ENCODE measurements at regions not wholly inside any gene's neighbourhood (a gene's known extent, or its start where the extent isn't known, plus 50 kb on each side); places are given as distances from the start of the nearest gene placed in this dataset.
"Not testable (repeated sequence)": the region's sequence is repeated elsewhere in the genome, so short reads cannot be mapped to it uniquely, and the experiment has no call there.

GRCh38 chr9:138201167-138201889 is 323.7 kb downstream of the CACNA1B start:
- not testable (repeated sequence) for H4K20me1 ChIP-seq (ENCODE audit: insufficient read depth, low read length); H3K9me3 ChIP-seq (ENCODE audit: insufficient read depth, low read length); H3K4me3 ChIP-seq (ENCODE audit: low read length); H3K79me2 ChIP-seq (ENCODE audit: low read length); H3K27ac ChIP-seq (ENCODE audit: low read length); H3K9ac ChIP-seq (ENCODE audit: low read length); H3K27me3 ChIP-seq (ENCODE audit: low read depth, low read length); H3K4me2 ChIP-seq (ENCODE audit: low read length); H2AFZ ChIP-seq (ENCODE audit: low read depth, low read length); H3K4me1 ChIP-seq (ENCODE audit: low read length); H3K36me3 ChIP-seq (replicated peaks; ENCODE audit: low read depth, low read length)

- not testable (repeated sequence) for H3K9ac ChIP-seq (ENCODE audit: low read length); H3K79me2 ChIP-seq (ENCODE audit: low read length); H4K20me1 ChIP-seq (ENCODE audit: insufficient read depth, low read length); H3K27ac ChIP-seq (ENCODE audit: low read length); H3K9me3 ChIP-seq (ENCODE audit: insufficient read depth, low read length); H3K4me1 ChIP-seq (ENCODE audit: low read length); H3K36me3 ChIP-seq (replicated peaks; ENCODE audit: low read depth, low read length); H2AFZ ChIP-seq (ENCODE audit: low read depth, low read length); H3K4me2 ChIP-seq (ENCODE audit: low read length); H3K27me3 ChIP-seq (ENCODE audit: low read depth, low read length); H3K4me3 ChIP-seq (ENCODE audit: low read length)
Measured at GRCh38 chr9:138202043-138202442, 324.5 kb downstream of the CACNA1B start.

DNA sequence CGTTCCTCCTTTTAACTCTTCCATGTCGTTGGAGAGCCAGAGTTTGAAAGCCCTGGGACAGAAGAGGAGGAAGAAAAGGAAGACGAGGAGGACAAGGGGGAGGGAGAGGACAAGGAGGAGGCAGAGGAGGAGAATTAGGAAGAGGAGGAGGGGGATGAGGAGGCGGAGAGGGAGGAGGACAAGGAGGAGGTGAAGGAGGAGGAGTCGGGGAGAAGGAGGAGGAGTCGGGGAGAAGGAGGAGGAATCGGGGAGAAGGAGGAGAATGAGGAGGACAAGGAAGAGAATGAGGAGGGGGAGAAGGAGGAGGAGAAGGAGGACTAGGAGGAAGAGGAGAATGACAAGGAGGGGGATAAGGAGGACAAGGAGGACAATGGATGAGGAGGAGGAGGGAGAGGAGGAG is 325.7 kb downstream of the CACNA1B start:
- not testable (repeated sequence) for H3K9ac ChIP-seq (ENCODE audit: low read length); H3K27ac ChIP-seq (ENCODE audit: low read length); H2AFZ ChIP-seq (ENCODE audit: low read depth, low read length); H3K27me3 ChIP-seq (ENCODE audit: low read depth, low read length); H3K4me3 ChIP-seq (ENCODE audit: low read length); H3K79me2 ChIP-seq (ENCODE audit: low read length); H3K36me3 ChIP-seq (replicated peaks; ENCODE audit: low read depth, low read length); H3K9me3 ChIP-seq (ENCODE audit: insufficient read depth, low read length); H3K4me2 ChIP-seq (ENCODE audit: low read length); H4K20me1 ChIP-seq (ENCODE audit: insufficient read depth, low read length); H3K4me1 ChIP-seq (ENCODE audit: low read length)

- H3K4me3 ChIP-seq (ENCODE audit: low read length); H3K4me1 ChIP-seq (ENCODE audit: low read length); H3K79me2 ChIP-seq (ENCODE audit: low read length); H3K27ac ChIP-seq (ENCODE audit: low read length); H3K9ac ChIP-seq (ENCODE audit: low read length); H3K36me3 ChIP-seq (replicated peaks; ENCODE audit: low read depth, low read length); H3K4me2 ChIP-seq (ENCODE audit: low read length); H2AFZ ChIP-seq (ENCODE audit: low read depth, low read length); H4K20me1 ChIP-seq (ENCODE audit: insufficient read depth, low read length); H3K9me3 ChIP-seq (ENCODE audit: insufficient read depth, low read length); H3K27me3 ChIP-seq (ENCODE audit: low read depth, low read length): not testable (repeated sequence)
Measured at GRCh38 chr9:138203872-138204271, 326.3 kb downstream of the CACNA1B start.

- H3K9ac ChIP-seq (ENCODE audit: low read length); H3K27ac ChIP-seq (ENCODE audit: low read length); H3K4me2 ChIP-seq (ENCODE audit: low read length); H3K4me3 ChIP-seq (ENCODE audit: low read length); H3K9me3 ChIP-seq (ENCODE audit: insufficient read depth, low read length); H3K36me3 ChIP-seq (replicated peaks; ENCODE audit: low read depth, low read length); H2AFZ ChIP-seq (ENCODE audit: low read depth, low read length); H3K27me3 ChIP-seq (ENCODE audit: low read depth, low read length); H4K20me1 ChIP-seq (ENCODE audit: insufficient read depth, low read length); H3K4me1 ChIP-seq (ENCODE audit: low read length); H3K79me2 ChIP-seq (ENCODE audit: low read length): not testable (repeated sequence)
Measured at GRCh38 chr9:138206108-138206507, 328.5 kb downstream of the CACNA1B start.

DNA sequence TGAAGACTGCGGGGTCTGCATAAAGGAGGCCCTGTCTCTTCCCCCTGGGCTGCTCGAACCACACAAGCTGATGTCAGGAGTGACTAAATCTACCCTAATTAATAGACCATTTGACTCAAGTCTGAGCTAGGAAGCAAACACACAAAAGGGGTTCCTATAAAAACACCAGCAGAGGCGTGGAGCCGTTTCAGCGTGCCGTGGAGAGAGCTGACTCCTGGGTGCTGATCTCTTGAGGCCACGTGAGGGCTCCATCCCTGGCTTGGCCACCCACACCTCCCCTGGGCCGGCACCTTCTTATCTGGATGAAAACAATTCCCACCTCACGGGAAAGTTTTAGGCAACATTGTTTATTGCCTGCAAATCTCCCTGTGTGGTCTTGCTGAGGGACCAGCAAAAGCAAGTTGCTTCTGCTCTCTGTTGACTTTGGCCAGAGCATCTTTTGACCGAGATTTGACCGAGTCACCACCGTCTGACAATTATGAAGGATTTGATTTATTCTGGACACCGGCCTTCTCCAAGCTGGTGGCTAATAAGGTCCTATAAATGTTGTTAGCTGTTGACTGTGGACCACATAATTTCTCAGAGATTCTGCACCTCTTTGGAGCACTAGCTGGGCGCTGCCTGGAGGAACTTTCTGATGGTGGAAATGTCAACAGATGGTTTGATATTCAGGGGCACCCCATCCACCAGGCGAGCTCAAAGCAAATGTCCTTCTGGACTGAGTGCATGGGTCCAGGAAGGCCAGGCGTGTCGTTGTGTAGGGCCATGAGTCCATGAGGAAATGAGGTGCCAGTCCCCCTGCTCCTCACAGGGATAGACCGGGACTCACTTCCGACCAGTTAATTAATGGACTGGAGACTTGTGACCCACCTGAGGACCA is 330.0 kb downstream of the CACNA1B start:
- not testable (repeated sequence) for H4K20me1 ChIP-seq (ENCODE audit: insufficient read depth, low read length); H3K9ac ChIP-seq (ENCODE audit: low read length); H3K36me3 ChIP-seq (replicated peaks; ENCODE audit: low read depth, low read length); H3K4me3 ChIP-seq (ENCODE audit: low read length); H3K27me3 ChIP-seq (ENCODE audit: low read depth, low read length); H3K9me3 ChIP-seq (ENCODE audit: insufficient read depth, low read length); H3K27ac ChIP-seq (ENCODE audit: low read length); H2AFZ ChIP-seq (ENCODE audit: low read depth, low read length); H3K4me2 ChIP-seq (ENCODE audit: low read length); H3K79me2 ChIP-seq (ENCODE audit: low read length); H3K4me1 ChIP-seq (ENCODE audit: low read length)

- not testable (repeated sequence) for H3K4me3 ChIP-seq (ENCODE audit: low read length); H2AFZ ChIP-seq (ENCODE audit: low read depth, low read length); H3K36me3 ChIP-seq (replicated peaks; ENCODE audit: low read depth, low read length); H3K4me2 ChIP-seq (ENCODE audit: low read length); H3K27me3 ChIP-seq (ENCODE audit: low read depth, low read length); H3K9ac ChIP-seq (ENCODE audit: low read length); H3K4me1 ChIP-seq (ENCODE audit: low read length); H3K79me2 ChIP-seq (ENCODE audit: low read length); H3K27ac ChIP-seq (ENCODE audit: low read length); H4K20me1 ChIP-seq (ENCODE audit: insufficient read depth, low read length); H3K9me3 ChIP-seq (ENCODE audit: insufficient read depth, low read length)
Measured at GRCh38 chr9:138209071-138209644, 331.6 kb downstream of the CACNA1B start.

DNA sequence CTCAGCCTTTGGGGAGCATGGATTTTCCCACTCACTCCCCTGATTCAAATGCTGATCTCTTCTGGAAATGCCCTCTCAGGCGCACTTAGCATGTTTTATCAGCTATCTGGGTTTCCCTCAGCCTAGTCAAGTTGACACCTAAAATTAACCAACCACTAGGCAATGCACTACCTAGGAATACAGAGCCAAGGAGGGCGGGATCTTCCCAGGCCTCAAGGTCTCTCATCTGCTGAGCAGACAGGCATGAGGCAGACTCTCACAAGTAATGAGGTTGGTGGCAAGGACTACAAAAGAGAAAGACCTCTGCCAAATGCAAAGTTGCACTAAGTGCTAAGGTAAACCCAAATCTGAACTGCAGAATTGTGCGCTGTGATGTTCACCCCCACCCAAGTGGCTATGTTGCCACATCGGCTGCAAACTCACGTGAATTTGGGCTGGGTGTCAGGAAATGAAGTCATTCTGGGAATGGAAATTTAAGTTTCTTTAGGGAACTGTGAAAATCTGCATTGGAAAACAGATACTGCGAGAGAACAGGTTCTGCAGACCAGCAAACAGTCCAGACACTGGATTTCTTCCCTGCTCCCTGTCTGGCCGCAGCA is 332.9 kb downstream of the CACNA1B start:
- not testable (repeated sequence) for H3K9me3 ChIP-seq (ENCODE audit: insufficient read depth, low read length); H3K4me1 ChIP-seq (ENCODE audit: low read length); H3K27ac ChIP-seq (ENCODE audit: low read length)

DNA sequence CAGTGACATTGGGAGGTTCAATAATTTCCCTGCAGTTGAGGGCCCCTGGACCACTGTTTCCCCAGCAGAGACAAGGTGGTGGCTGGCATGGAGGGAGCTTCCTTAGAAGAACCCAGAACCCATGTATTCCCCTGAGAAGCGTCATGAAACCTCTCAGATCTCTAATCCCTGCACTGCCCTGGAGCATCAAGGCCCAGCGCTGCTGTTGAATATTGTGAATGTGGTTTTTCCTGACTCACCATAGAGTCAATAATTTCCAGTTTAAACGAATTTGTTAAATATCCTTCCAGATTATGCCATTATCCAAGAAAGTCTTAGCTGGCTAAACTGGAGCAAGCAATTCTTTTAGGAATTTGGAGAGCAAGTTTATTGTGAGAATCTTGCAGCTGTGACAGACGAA is 333.5 kb downstream of the CACNA1B start:
- H3K4me2 ChIP-seq (ENCODE audit: low read length); H3K79me2 ChIP-seq (ENCODE audit: low read length); H3K27ac ChIP-seq (ENCODE audit: low read length); H3K27me3 ChIP-seq (ENCODE audit: low read depth, low read length); H3K9me3 ChIP-seq (ENCODE audit: insufficient read depth, low read length); H3K4me1 ChIP-seq (ENCODE audit: low read length); H3K4me3 ChIP-seq (ENCODE audit: low read length); H3K9ac ChIP-seq (ENCODE audit: low read length); H3K36me3 ChIP-seq (replicated peaks; ENCODE audit: low read depth, low read length); H4K20me1 ChIP-seq (ENCODE audit: insufficient read depth, low read length); H2AFZ ChIP-seq (ENCODE audit: low read depth, low read length): not testable (repeated sequence)

More for the DNA sequence above, 332.9 kb downstream of the CACNA1B start:
- not testable (repeated sequence) for H3K4me2 ChIP-seq (ENCODE audit: low read length); H2AFZ ChIP-seq (ENCODE audit: low read depth, low read length); H3K79me2 ChIP-seq (ENCODE audit: low read length); H4K20me1 ChIP-seq (ENCODE audit: insufficient read depth, low read length); H3K9ac ChIP-seq (ENCODE audit: low read length); H3K36me3 ChIP-seq (replicated peaks; ENCODE audit: low read depth, low read length); H3K4me3 ChIP-seq (ENCODE audit: low read length); H3K27me3 ChIP-seq (ENCODE audit: low read depth, low read length)

Measured in OCI-LY3 (cell line).